ENCODE measurements at regions not wholly inside any gene's neighbourhood (a gene's known extent, or its start where the extent isn't known, plus 50 kb on each side); places are given as distances from the start of the nearest gene placed in this dataset.
A peak's percentile ranks its signal among the peaks of the same experiment; 100 is the strongest.

- WGBS, 2 donors = 68 to 80% methylated on average over 6 of the region's 6 CpGs
These were observed 170.4 kb upstream of the LPP start for GRCh38 chr3:187983484-187984124.

DNA sequence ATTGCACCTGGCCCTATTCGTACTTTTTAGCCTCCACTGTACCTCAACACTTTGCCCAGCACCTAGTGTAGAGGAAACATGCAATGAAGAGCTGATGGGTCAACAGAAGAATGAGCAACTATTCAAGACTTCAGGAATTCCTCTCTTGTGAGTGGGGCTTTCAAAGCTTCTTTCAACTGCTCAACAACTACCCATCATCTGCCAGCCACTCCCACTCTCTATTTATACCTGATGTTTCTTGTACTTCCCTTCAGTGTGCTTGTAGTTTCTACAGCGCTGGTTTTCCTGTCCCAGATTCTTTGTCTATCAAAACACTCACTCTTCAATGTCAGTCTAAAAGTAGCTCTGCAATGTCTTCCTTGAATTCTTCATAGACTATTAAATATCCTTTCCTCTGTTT is 168.3 kb upstream of the LPP start:
- WGBS, 2 donors = 45 to 68% methylated on average over 2 of the region's 2 CpGs
- Histone ChIP-seq H3K4me1 (peaks cover 0 to 36% (median 14%) of the 10 kb centered on the region in 9 donors), H3K4me3 (no peak overlapping the region), H3K27me3 (no peaks in the 10 kb centered on the region), H3K27ac (peak overlapping the region in 6 of 10 donors; percentile 28 to 73 (median 49)), H3K36me3 (no peaks in the 10 kb centered on the region), H3K9me3 (no peaks in the 10 kb centered on the region)
- ATAC-seq (peak in 4 of 8 donors; percentile 22 to 50 (median 30)), DNase-seq (no peak)
- intact Hi-C loops (cut with DNase I) = loop anchor here in 1 of 10 donors (10.0 kb wide), 1 partner anchor 241 kb away; the partner anchor contains the start of gene BCL6
- no peak for TF ChIP-seq CTCF (IDR thresholded peaks at IDR 0.05)

More at GRCh38 chr3:187983484-187984124, 170.4 kb upstream of the LPP start:
- intact Hi-C loops (cut with DNase I) = loop anchor here in 2 of 10 donors (1.0 to 10.0 kb wide), 3 partner anchors 24 to 239 kb away; partner anchors contain the start of gene BCL6 (in 2 of the 2)
- no peak overlapping the region for H3K4me3 ChIP-seq
- no peaks in the 10 kb centered on the region for H3K27me3 ChIP-seq
- peak overlapping the region; percentile 61 to 90 (median 86) for H3K27ac ChIP-seq
- H3K36me3 ChIP-seq = no peaks in the 10 kb centered on the region
- H3K9me3 ChIP-seq = no peaks in the 10 kb centered on the region
- DNase-seq = peak in 1 of 2 donors; percentile 64
- peaks cover 0 to 41% (median 14%) of the 10 kb centered on the region in 9 donors for H3K4me1 ChIP-seq
- peak; percentile 57 to 90 (median 83) for ATAC-seq
- peak in 1 of 9 donors; percentile 14 for TF ChIP-seq CTCF (IDR thresholded peaks at IDR 0.05)

DNA sequence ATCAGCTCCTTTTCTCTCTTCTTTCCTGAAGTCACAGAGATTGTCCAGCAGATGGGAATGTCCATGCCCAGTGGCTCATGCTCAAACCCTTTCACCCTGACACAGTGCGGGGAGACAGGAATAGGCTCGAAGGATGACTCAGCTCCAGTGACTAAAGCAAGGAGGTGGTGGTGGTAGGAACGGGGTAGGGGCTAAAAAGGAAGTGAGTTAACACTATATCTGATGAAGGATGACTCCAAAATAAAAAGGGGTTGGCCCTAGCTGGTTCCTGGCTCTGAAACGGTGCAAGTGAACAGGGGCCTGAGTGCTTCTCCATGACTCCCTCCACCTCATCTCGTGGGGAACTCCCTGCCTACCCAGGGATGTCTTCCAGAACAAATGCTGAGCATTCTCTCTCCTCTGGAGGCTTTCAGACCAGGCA is 167.4 kb upstream of the LPP start:
- WGBS, 2 donors = 49 to 51% methylated on average over 5 of the region's 5 CpGs
- ATAC-seq (peak in 4 of 8 donors; percentile 23 to 35 (median 30)), DNase-seq (no peak)
- H3K27me3 ChIP-seq = peaks cover 0 to 5% (median 0%) of the 10 kb centered on the region in 7 donors
- no peaks in the 10 kb centered on the region for H3K36me3 ChIP-seq
- no peak for TF ChIP-seq CTCF (IDR thresholded peaks at IDR 0.05)
- intact Hi-C loops (cut with DNase I) = loop anchor here in 1 of 10 donors (10.0 kb wide), 1 partner anchor 242 kb away; the partner anchor contains the start of gene BCL6
- peaks cover 0 to 33% (median 14%) of the 10 kb centered on the region in 9 donors for H3K4me1 ChIP-seq
- peak overlapping the region in 5 of 10 donors; percentile 28 to 73 (median 50) for H3K27ac ChIP-seq
- H3K9me3 ChIP-seq = no peaks in the 10 kb centered on the region
- no peak overlapping the region for H3K4me3 ChIP-seq

DNA sequence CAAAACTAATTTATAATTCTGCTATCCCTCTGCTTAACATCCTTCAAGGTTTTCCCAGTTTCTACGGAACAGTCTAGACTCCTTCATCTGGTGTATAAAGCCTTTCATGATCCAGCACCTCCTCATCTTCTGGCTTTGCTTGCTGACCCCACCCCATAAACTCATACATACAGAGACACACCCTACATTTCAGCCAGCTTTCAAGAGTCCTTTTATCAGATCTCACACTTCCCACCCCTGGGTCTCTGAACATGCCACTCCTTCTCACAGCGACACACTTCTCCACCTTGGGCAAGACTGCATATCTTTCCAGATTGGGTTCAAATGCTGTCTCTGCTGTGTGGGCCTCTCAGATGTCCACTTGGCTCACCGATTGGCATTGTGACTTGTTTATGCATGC is 166.8 kb upstream of the LPP start:
- H3K4me1 ChIP-seq = peaks cover 0 to 28% (median 14%) of the 10 kb centered on the region in 9 donors
- H3K9me3 ChIP-seq = no peaks in the 10 kb centered on the region
- H3K27me3 ChIP-seq = peaks cover 0 to 5% (median 0%) of the 10 kb centered on the region in 7 donors
- no peak for ATAC-seq
- no peaks in the 10 kb centered on the region for H3K36me3 ChIP-seq
- DNase-seq = no peak
- 67 to 88% methylated on average over 3 of the region's 3 CpGs for WGBS, 2 donors
- intact Hi-C loops (cut with DNase I) = loop anchor here in 1 of 10 donors (10.0 kb wide), 1 partner anchor 242 kb away; the partner anchor contains the start of gene BCL6
- no peak overlapping the region for H3K4me3 ChIP-seq
- peak overlapping the region in 3 of 10 donors; percentile 46 to 73 (median 71) for H3K27ac ChIP-seq
- no peak for TF ChIP-seq CTCF (IDR thresholded peaks at IDR 0.05)
